ENCODE measurements at regions not wholly inside any gene's neighbourhood (a gene's known extent, or its start where the extent isn't known, plus 50 kb on each side); places are given as distances from the start of the nearest gene placed in this dataset.

DNA sequence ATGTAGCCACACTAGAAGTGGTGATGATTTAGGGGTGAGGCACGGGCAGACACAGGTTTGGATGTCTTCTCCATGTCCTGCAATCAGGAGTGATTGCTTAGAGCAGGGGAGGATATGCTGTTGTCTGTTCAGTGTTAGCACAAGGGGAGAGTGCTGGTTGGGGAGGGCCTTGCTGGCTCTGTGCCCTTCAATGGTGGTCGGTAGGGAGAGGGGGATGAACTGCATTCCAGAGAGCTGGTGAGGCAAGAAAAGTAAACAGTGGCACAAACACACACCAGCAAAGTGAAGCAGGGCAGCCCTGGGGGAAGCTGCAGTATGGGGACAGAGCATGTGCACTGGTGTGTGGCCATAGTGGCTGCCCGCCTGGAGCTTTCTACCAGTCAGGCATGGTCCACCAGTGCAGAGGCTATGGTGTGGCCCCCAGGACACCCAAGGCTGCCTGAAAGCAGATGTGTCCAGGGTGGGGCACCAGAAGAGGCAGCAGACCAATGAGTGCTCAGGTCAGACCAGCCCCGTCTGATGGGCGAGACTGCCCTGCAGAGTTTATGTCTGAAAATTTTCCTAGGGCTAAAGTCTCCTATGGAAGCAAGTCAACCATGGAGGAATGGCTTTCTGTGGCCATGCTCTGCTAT lies 1676.9 kb downstream of the PCDH9 start:
- in situ Hi-C loops (cut with MboI) (no loop called here), intact Hi-C loops (cut with micrococcal nuclease; ENCODE audit: unreplicated experiment) (no loop called here)
- H3K27ac ChIP-seq (ENCODE audit: control insufficient read depth, insufficient read depth) = no peak overlapping the region
- H4K20me1 ChIP-seq (ENCODE audit: control insufficient read depth, insufficient read depth) = no peaks in the 10 kb centered on the region
- no peaks in the 10 kb centered on the region for H3K79me2 ChIP-seq (ENCODE audit: control insufficient read depth, insufficient read depth, low read length)
- H3K36me3 ChIP-seq (ENCODE audit: control insufficient read depth in 2 of 2, insufficient read depth in 2 of 2, low read length in 1 of 2) = no peaks in the 10 kb centered on the region
- 0% methylated on average over 5 of the region's 5 CpGs for WGBS (ENCODE audit: insufficient coverage, insufficient replicate concordance, low lambda C conversion rate, missing lambda C conversion rate)
- H3K9ac ChIP-seq (ENCODE audit: control insufficient read depth, insufficient read depth, low read length) = no peak overlapping the region
- POLR2A ChIA-PET = no interaction called here
- no peaks in the 10 kb centered on the region for H3K27me3 ChIP-seq (replicated peaks in 1 of 2; ENCODE audit: control insufficient read depth in 2 of 2, insufficient read depth in 2 of 2, low read length in 1 of 2)
- no peaks in the 10 kb centered on the region for H3K4me1 ChIP-seq (ENCODE audit: control insufficient read depth, insufficient read depth, low read length)
- FAIRE-seq = no peak
- TF ChIP-seq GABPA (IDR thresholded peaks at IDR 0.05; ENCODE audit: low read depth) = no peak
- TF ChIP-seq, protein P1, sequence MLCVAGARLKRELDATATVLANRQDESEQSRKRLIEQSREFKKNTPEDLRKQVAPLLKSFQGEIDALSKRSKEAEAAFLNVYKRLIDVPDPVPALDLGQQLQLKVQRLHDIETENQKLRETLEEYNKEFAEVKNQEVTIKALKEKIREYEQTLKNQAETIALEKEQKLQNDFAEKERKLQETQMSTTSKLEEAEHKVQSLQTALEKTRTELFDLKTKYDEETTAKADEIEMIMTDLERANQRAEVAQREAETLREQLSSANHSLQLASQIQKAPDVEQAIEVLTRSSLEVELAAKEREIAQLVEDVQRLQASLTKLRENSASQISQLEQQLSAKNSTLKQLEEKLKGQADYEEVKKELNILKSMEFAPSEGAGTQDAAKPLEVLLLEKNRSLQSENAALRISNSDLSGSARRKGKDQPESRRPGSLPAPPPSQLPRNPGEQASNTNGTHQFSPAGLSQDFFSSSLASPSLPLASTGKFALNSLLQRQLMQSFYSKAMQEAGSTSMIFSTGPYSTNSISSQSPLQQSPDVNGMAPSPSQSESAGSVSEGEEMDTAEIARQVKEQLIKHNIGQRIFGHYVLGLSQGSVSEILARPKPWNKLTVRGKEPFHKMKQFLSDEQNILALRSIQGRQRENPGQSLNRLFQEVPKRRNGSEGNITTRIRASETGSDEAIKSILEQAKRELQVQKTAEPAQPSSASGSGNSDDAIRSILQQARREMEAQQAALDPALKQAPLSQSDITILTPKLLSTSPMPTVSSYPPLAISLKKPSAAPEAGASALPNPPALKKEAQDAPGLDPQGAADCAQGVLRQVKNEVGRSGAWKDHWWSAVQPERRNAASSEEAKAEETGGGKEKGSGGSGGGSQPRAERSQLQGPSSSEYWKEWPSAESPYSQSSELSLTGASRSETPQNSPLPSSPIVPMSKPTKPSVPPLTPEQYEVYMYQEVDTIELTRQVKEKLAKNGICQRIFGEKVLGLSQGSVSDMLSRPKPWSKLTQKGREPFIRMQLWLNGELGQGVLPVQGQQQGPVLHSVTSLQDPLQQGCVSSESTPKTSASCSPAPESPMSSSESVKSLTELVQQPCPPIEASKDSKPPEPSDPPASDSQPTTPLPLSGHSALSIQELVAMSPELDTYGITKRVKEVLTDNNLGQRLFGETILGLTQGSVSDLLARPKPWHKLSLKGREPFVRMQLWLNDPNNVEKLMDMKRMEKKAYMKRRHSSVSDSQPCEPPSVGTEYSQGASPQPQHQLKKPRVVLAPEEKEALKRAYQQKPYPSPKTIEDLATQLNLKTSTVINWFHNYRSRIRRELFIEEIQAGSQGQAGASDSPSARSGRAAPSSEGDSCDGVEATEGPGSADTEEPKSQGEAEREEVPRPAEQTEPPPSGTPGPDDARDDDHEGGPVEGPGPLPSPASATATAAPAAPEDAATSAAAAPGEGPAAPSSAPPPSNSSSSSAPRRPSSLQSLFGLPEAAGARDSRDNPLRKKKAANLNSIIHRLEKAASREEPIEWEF (IDR thresholded peaks at IDR 0.05; ENCODE audit: insufficient replicate concordance, low read depth, low read length) = no peak
- no peak for TF ChIP-seq SMAD1 (IDR thresholded peaks at IDR 0.05; ENCODE audit: low read depth, partially characterized antibody)
- TF ChIP-seq ZNF622 (IDR thresholded peaks at IDR 0.05) = no peak
- CTCF ChIA-PET = no interaction called here
- SMC1A ChIA-PET (ENCODE audit: uncharacterized antibody, unreplicated experiment) = no interaction called here
- no TSS peak for BruUV-seq (replicated peaks)
- no peak overlapping the region for H2AFZ ChIP-seq (ENCODE audit: control insufficient read depth, low read depth, low read length)
- ATAC-seq = no peak
- H3K4me3 ChIP-seq = no peak overlapping the region
- RAD21 ChIA-PET (ENCODE audit: unreplicated experiment) = no interaction called here
- H3K9me3 ChIP-seq (replicated peaks; ENCODE audit: control insufficient read depth, insufficient read depth, low read length) = no peaks in the 10 kb centered on the region
- DNase-seq (ENCODE audit: low read depth, low spot score) = no peak
- H3K4me2 ChIP-seq (ENCODE audit: control insufficient read depth, insufficient read depth) = no peak overlapping the region
